H1 (cell line): ENCODE measurements at regions not wholly inside any gene's neighbourhood (a gene's known extent, or its start where the extent isn't known, plus 50 kb on each side); places are given as distances from the start of the nearest gene placed in this dataset.

Experiments
- CTCF ChIA-PET: fragments of 300-600 bp; sonication (Branson Sonifier 250); formaldehyde crosslinking; loops from one replicate; lab custom pipeline; 2021; ENCODE audit not compliant: partially characterized antibody; lab: Charles Lee
- POLR2A ChIA-PET: fragments of 300-600 bp; sonication (Branson Sonifier 250); formaldehyde crosslinking; loops from one replicate; lab custom pipeline; 2021; ENCODE audit warnings: inconsistent platforms; ENCODE audit not compliant: partially characterized antibody; lab: Charles Lee
- DNase-seq, 2 experiments: peaks; one replicate each; pipeline versions ENCODE4 v3.0.0 to v3.0.0-alpha.2; 2010 to 2022; ENCODE audit warnings: low spot score in 2 of 2, low read depth in 1 of 2, mixed read lengths in 1 of 2
- FAIRE-seq: peaks from 2 replicates; lab custom pipeline; 2011; peaks lifted over from hg19 to GRCh38; lab: Jason Lieb, UNC
- H2AFZ ChIP-seq: 2 replicates; pipeline ENCODE4 v1.8.1; 2012; ENCODE audit warnings: low read length, inconsistent platforms
- H2AK5ac ChIP-seq: 2 replicates; pipeline ENCODE4 v1.6.1; 2013; ENCODE audit warnings: low read depth, low read length
- H2BK120ac ChIP-seq: replicated peaks from 2 replicates; pipeline ENCODE3; 2013; ENCODE audit warnings: low read depth, low read length, inconsistent platforms
- H2BK12ac ChIP-seq: 2 replicates; pipeline ENCODE4 v1.6.1; 2013; ENCODE audit warnings: low read depth, low read length
- H2BK15ac ChIP-seq: 2 replicates; pipeline ENCODE4 v1.6.1; 2013; ENCODE audit warnings: low read length
- H2BK20ac ChIP-seq: 2 replicates; pipeline ENCODE4 v1.6.1; 2013; ENCODE audit warnings: low read length
- H2BK5ac ChIP-seq: 2 replicates; pipeline ENCODE4 v1.6.1; 2013; ENCODE audit warnings: low read depth, low read length
- H3K14ac ChIP-seq: 2 replicates; pipeline ENCODE4 v1.6.1; 2013; ENCODE audit warnings: inconsistent platforms; ENCODE audit not compliant: insufficient read length
- H3K18ac ChIP-seq: 2 replicates; pipeline ENCODE4 v1.6.1; 2013; ENCODE audit warnings: low read length; ENCODE audit errors: extremely low read depth
- H3K23ac ChIP-seq: 2 replicates; pipeline ENCODE4 v1.6.1; 2013; ENCODE audit warnings: inconsistent platforms; ENCODE audit not compliant: insufficient read length
- H3K23me2 ChIP-seq: 2 replicates; pipeline ENCODE4 v1.6.1; 2013; ENCODE audit warnings: low read depth, low read length
- H3K27ac ChIP-seq: 2 replicates; pipeline ENCODE4 v1.6.1; 2011; ENCODE audit warnings: low read depth, low read length, inconsistent platforms
- H3K27me3 ChIP-seq, 4 experiments: replicated peaks in 1 of 4; 1 replicate in 1 of 4; 2 replicates in 3 of 4; pipeline versions ENCODE4 v1.6.1 to v1.8.1; 2011 to 2013; ENCODE audit warnings: low read length in 3 of 4, mild to moderate bottlenecking in 3 of 4, inconsistent platforms in 2 of 4, mixed read lengths in 2 of 4, moderate library complexity in 1 of 4; ENCODE audit not compliant: control insufficient read depth in 3 of 4, insufficient read depth in 3 of 4; ENCODE audit errors: extremely low read depth in 1 of 4
- H3K36me3 ChIP-seq, 4 experiments: 2 replicates each; pipeline versions ENCODE4 v1.6.1 to v1.8.1; 2011 to 2013; ENCODE audit warnings: mild to moderate bottlenecking in 4 of 4, low read length in 3 of 4, moderate library complexity in 2 of 4, control low read depth in 1 of 4, inconsistent platforms in 1 of 4; ENCODE audit not compliant: insufficient read depth in 4 of 4, control insufficient read depth in 2 of 4
- H3K4ac ChIP-seq: replicated peaks from 2 replicates; pipeline ENCODE3; 2013; ENCODE audit warnings: low read length, low read depth, mixed read lengths, inconsistent platforms; ENCODE audit not compliant: insufficient read length
- H3K4me1 ChIP-seq, 4 experiments: replicated peaks in 1 of 4; 1 replicate in 1 of 4; 2 replicates in 3 of 4; pipeline versions ENCODE4 v1.6.1 to v1.8.1; 2011 to 2013; ENCODE audit warnings: low read length in 3 of 4, inconsistent platforms in 2 of 4, mixed read lengths in 1 of 4; ENCODE audit not compliant: insufficient read depth in 4 of 4, control insufficient read depth in 3 of 4
- H3K4me2 ChIP-seq, 2 experiments: 2 replicates each; pipeline versions ENCODE4 v1.6.1 to v1.8.1; 2011 to 2013; ENCODE audit warnings: low read depth in 2 of 2, low read length in 2 of 2, control low read depth in 1 of 2, inconsistent platforms in 1 of 2, mild to moderate bottlenecking in 1 of 2; ENCODE audit not compliant: insufficient read depth in 1 of 2
- H3K4me3 ChIP-seq, 4 experiments: fragments of 200-600, 300-600 bp in 1 of 4; sonication (generic), shearing (Covaris generic), sonication (Bioruptor Twin) in 1 of 4; 2 replicates each; pipeline versions ENCODE4 v1.5.1 to v1.8.1; 2011 to 2016; ENCODE audit warnings: low read length in 4 of 4, low read depth in 3 of 4, control low read depth in 2 of 4, inconsistent platforms in 2 of 4, mild to moderate bottlenecking in 2 of 4, mixed read lengths in 1 of 4, moderate library complexity in 1 of 4; ENCODE audit not compliant: insufficient read depth in 2 of 4; ENCODE audit errors: extremely low read depth in 1 of 4
- H3K56ac ChIP-seq: replicated peaks from 2 replicates; pipeline ENCODE3; 2013; ENCODE audit warnings: low read depth, mild to moderate bottlenecking, mixed read lengths, low read length, inconsistent platforms; ENCODE audit not compliant: insufficient read length
- H3K79me1 ChIP-seq: 2 replicates; pipeline ENCODE4 v1.6.1; 2013; ENCODE audit warnings: low read depth, low read length, control low read depth
- H3K79me2 ChIP-seq, 2 experiments: 2 replicates each; pipeline versions ENCODE4 v1.6.1 to v1.8.1; 2012 to 2013; ENCODE audit warnings: low read length in 2 of 2, mild to moderate bottlenecking in 2 of 2, inconsistent platforms in 1 of 2; ENCODE audit not compliant: insufficient read depth in 2 of 2, control insufficient read depth in 1 of 2
- H3K9ac ChIP-seq, 4 experiments: replicated peaks in 1 of 4; 1 replicate in 1 of 4; 2 replicates in 3 of 4; pipeline versions ENCODE4 v1.6.1 to v1.8.1; 2011 to 2013; ENCODE audit warnings: low read depth in 3 of 4, low read length in 3 of 4, control low read depth in 2 of 4, mild to moderate bottlenecking in 2 of 4, moderate library complexity in 2 of 4, inconsistent platforms in 1 of 4; ENCODE audit errors: extremely low read depth in 1 of 4
- H3K9me3 ChIP-seq, 2 experiments: 2 replicates each; pipeline versions ENCODE4 v1.6.1 to v1.8.1; 2012 to 2013; ENCODE audit warnings: mild to moderate bottlenecking in 2 of 2, moderate library complexity in 2 of 2, control low read depth in 1 of 2, inconsistent platforms in 1 of 2, low read depth in 1 of 2, low read length in 1 of 2, mixed read lengths in 1 of 2; ENCODE audit not compliant: insufficient read depth in 2 of 2
- H4K20me1 ChIP-seq, 2 experiments: replicated peaks in 1 of 2; 2 replicates each; pipeline versions ENCODE3 to v1.8.1; 2011 to 2013; ENCODE audit warnings: inconsistent platforms in 2 of 2, low read length in 2 of 2, mild to moderate bottlenecking in 1 of 2; ENCODE audit not compliant: insufficient read depth in 2 of 2, control insufficient read depth in 1 of 2
- H4K5ac ChIP-seq: 2 replicates; pipeline ENCODE4 v1.6.1; 2013; ENCODE audit warnings: low read length, low read depth, mixed read lengths, inconsistent platforms; ENCODE audit not compliant: insufficient read length
- H4K8ac ChIP-seq: 2 replicates; pipeline ENCODE4 v1.8.0; 2013; ENCODE audit warnings: mild to moderate bottlenecking, moderate library complexity, low read length, inconsistent platforms; ENCODE audit not compliant: insufficient read depth; ENCODE audit errors: extremely low read depth
- H4K91ac ChIP-seq: replicated peaks from 2 replicates; pipeline ENCODE3; 2013; ENCODE audit warnings: low read length, mixed read lengths, inconsistent platforms; ENCODE audit not compliant: insufficient read length
- KDM1A ChIP-seq: fragments of 200-600, 300-600 bp; sonication (generic); IDR thresholded peaks from 2 replicates; pipeline ENCODE4 v1.7.1; 2016; ENCODE audit warnings: mild to moderate bottlenecking, low read length, borderline replicate concordance
- TAF7 ChIP-seq: optimal IDR thresholded peaks from 2 replicates; pipeline ENCODE3; 2011; ENCODE audit warnings: low read depth, mild to moderate bottlenecking, inconsistent platforms, low read length, moderate library complexity, borderline replicate concordance
- WGBS, 2 experiments: shearing (Covaris generic) in 1 of 2; methylation state at CpG; one replicate each; pipeline versions ENCODE4 v1.1.6 to v1.1.7; 2013 to 2015; ENCODE audit warnings: low lambda C conversion rate in 2 of 2, mixed read lengths in 2 of 2, inconsistent platforms in 1 of 2, low coverage in 1 of 2, missing lambda C conversion rate in 1 of 2; ENCODE audit not compliant: insufficient replicate concordance in 2 of 2, insufficient coverage in 1 of 2, insufficient read length in 1 of 2; ENCODE audit errors: extremely low coverage in 1 of 2, missing lambda C conversion rate in 1 of 2; 5-methylcytosine and 5-hydroxymethylcytosine counted together
- TF ChIP-seq, protein P1 (sequence below): IDR thresholded peaks from 2 replicates; pipeline ENCODE4 v1.6.1; 2012; ENCODE audit warnings: low read length, inconsistent platforms

- Histone ChIP-seq H3K14ac (no peak overlapping the region), H3K4me2 (no peak overlapping the region), H4K91ac (no peak overlapping the region), H3K36me3 (no peaks in the 10 kb centered on the region), H2AFZ (no peak overlapping the region), H3K56ac (no peak overlapping the region), H3K9ac (no peak overlapping the region), H3K27me3 (no peaks in the 10 kb centered on the region), H4K5ac (no peak overlapping the region), H3K23ac (no peak overlapping the region), H2BK5ac (no peak overlapping the region), H2BK20ac (no peak overlapping the region), H3K23me2 (no peaks in the 10 kb centered on the region), H2BK15ac (no peak overlapping the region), H3K4me1 (peaks cover 0 to 6% (median 2%) of the 10 kb centered on the region in 4 experiments; a peak in 3 of 7 replicates), H3K9me3 (no peaks in the 10 kb centered on the region), H3K79me2 (no peaks in the 10 kb centered on the region), H2BK120ac (no peak overlapping the region), H3K18ac (no peak overlapping the region), H3K79me1 (no peaks in the 10 kb centered on the region), H3K27ac (no peak overlapping the region), H2AK5ac (no peak overlapping the region), H4K20me1 (no peaks in the 10 kb centered on the region), H2BK12ac (no peak overlapping the region), H4K8ac (no peak overlapping the region), H3K4me3 (no peak overlapping the region), H3K4ac (no peak overlapping the region)
- POLR2A ChIA-PET: interaction anchor here (2.1 kb wide), 1 partner anchor 8 kb away, joined by 4 read pairs; no protein-coding TSS in a partner anchor
- 85% methylated on average over 3 of the region's 3 CpGs; no CpG with 5 or more reads in 1 of the 2 experiments for WGBS, 2 experiments
- TF ChIP-seq TAF7 (no peak), KDM1A (no peak)
- TF ChIP-seq, protein P1, sequence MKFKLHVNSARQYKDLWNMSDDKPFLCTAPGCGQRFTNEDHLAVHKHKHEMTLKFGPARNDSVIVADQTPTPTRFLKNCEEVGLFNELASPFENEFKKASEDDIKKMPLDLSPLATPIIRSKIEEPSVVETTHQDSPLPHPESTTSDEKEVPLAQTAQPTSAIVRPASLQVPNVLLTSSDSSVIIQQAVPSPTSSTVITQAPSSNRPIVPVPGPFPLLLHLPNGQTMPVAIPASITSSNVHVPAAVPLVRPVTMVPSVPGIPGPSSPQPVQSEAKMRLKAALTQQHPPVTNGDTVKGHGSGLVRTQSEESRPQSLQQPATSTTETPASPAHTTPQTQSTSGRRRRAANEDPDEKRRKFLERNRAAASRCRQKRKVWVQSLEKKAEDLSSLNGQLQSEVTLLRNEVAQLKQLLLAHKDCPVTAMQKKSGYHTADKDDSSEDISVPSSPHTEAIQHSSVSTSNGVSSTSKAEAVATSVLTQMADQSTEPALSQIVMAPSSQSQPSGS: no peak
- no peak for DNase-seq
- FAIRE-seq: no peak
- CTCF ChIA-PET: interaction anchor here (1.5 to 1.7 kb wide), 2 partner anchors 9 to 28 kb away, joined by 3 to 5 read pairs; no protein-coding TSS in a partner anchor
Measured at GRCh38 chr11:15602047-15602446, 487.3 kb downstream of the INSC start.
